Cardiac fibroblast (primary cell): ENCODE measurements at regions not wholly inside any gene's neighbourhood (a gene's known extent, or its start where the extent isn't known, plus 50 kb on each side); places are given as distances from the start of the nearest gene placed in this dataset.

Experiments
- DNase-seq, 2 donors: peaks; one replicate each; pipeline versions ENCODE4 v3.0.0 to v3.0.0-alpha.2; 2010; ENCODE audit warnings: low read depth in 2 of 2
- H3K4me3 ChIP-seq, 2 donors: replicated peaks in 1 of 2; 1 replicate in 1 of 2; 2 replicates in 1 of 2; pipeline ENCODE4 v1.5.1; 2011; ENCODE audit warnings: low read depth in 2 of 2, low read length in 2 of 2, mild to moderate bottlenecking in 2 of 2, moderate library complexity in 1 of 2
- CTCF ChIP-seq: IDR thresholded peaks from one replicate; pipeline ENCODE4 v1.5.1; 2011; ENCODE audit warnings: low read depth, mild to moderate bottlenecking, low read length, inconsistent platforms

- no peak for DNase-seq
- no peak overlapping the region for H3K4me3 ChIP-seq
- no peak for TF ChIP-seq CTCF
Measured at GRCh38 chr2:153818242-153818641, 53.5 kb upstream of the GALNT13 start.

GRCh38 chr2:153819074-153819473 lies 52.6 kb upstream of the GALNT13 start:
- H3K4me3 ChIP-seq = no peak overlapping the region
- no peak for TF ChIP-seq CTCF
- DNase-seq = no peak

GRCh38 chr2:153819501-153819900 lies 52.2 kb upstream of the GALNT13 start:
- no peak for DNase-seq
- no peak overlapping the region for H3K4me3 ChIP-seq
- no peak for TF ChIP-seq CTCF
